ENCODE measurements at regions not wholly inside any gene's neighbourhood (a gene's known extent, or its start where the extent isn't known, plus 50 kb on each side); places are given as distances from the start of the nearest gene placed in this dataset.

GRCh38 chr9:79040671-79041070 lies 531.1 kb upstream of the TLE4 start:
- TF ChIP-seq CTCF (IDR thresholded peaks at IDR 0.05; ENCODE audit: insufficient read depth, low read length, poor library complexity, severe bottlenecking) (no peak), EZH2phosphoT487 (conservative IDR thresholded peaks at IDR 0.05; ENCODE audit: low read length) (no peak)
